ENCODE measurements at regions not wholly inside any gene's neighbourhood (a gene's known extent, or its start where the extent isn't known, plus 50 kb on each side); places are given as distances from the start of the nearest gene placed in this dataset.
"Not testable (repeated sequence)": the region's sequence is repeated elsewhere in the genome, so short reads cannot be mapped to it uniquely, and the experiment has no call there.

- no peak for DNase-seq
Observed at GRCh38 chr3:82382831-82383230, 621.4 kb upstream of the GBE1 start.

DNA sequence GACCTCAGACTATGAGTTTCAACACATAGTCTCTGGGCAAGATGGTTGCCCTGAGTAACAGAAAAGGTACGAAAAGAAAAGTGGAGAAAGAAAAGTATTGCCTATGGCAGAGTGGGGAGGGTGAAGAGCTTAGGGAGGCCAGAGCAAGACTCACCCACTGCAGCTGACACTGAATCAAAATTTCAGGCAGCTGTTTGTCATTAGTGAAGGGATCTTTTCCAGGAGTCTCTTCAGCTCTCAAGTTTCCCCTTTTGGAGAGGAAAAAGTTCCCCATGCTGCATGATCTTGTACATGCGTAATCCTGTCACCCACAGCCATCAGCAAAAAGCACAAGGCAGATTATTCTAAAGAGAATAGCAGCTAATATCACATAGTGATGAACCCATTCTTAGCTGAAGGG, 616.9 kb upstream of the GBE1 start:
- DNase-seq, result no peak

DNA sequence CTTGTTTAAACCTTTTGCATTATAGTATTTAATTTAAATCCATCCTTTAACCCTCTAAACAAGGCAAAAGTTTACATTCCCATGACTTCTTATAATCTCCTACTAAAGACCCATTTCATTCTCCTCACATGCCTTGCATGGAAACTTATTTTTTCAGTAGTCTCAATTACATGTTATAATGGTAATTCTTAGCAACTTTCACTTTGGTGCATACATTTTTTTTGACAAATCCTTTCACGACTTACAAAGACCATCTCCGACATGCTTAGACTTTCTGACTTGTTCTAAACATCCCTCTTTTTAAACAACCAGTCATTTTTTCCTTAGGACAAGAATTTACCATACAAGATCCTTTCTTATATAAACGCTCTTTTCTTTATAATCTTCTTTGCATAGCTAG, 615.4 kb upstream of the GBE1 start:
- no peak for DNase-seq

- DNase-seq, result not testable (repeated sequence)
Observed at GRCh38 chr3:82373833-82374232, 612.4 kb upstream of the GBE1 start.

- DNase-seq, result no peak
Observed at GRCh38 chr3:82364827-82365226, 603.4 kb upstream of the GBE1 start.

DNA sequence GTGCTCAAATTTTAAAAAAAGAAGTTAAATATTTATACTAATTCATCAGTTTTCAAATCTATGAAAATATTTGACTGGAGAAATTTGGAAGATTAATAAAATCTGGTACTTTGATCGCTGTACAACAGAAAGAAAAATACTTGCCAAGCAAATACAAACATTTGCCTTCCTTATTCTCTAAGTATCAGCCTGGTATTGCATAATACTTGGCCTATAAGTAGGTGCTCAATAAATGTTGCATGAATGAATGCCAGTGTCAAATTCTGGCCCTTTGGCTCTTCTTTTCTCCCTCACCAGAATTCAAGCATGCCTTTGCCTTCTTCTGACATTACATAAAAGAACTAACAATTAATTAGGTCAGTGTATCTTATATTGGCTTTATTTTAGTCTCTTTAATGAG, 601.7 kb upstream of the GBE1 start:
- no peak for DNase-seq

DNA sequence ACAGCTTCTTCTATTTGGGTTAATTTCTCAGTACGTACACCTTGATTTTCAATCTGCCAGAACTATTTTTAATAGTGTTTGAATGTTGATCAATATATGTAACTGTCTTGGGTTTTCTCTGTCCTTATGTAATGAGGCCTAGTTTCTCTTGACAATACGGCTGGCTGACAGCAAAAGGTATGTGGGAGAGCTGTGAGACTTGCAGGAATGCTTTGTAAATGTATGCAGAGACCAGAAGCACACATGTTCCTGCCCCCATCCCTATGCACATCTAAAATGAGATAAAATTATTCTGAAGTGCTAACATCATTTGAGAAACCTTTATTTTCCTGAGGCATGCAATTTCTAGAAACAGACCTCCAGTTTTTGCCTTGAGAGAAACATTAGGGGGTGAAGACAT, 593.8 kb upstream of the GBE1 start:
- no peak for DNase-seq

- no peak for DNase-seq
Observed at GRCh38 chr3:82354228-82354627, 592.8 kb upstream of the GBE1 start.

DNA sequence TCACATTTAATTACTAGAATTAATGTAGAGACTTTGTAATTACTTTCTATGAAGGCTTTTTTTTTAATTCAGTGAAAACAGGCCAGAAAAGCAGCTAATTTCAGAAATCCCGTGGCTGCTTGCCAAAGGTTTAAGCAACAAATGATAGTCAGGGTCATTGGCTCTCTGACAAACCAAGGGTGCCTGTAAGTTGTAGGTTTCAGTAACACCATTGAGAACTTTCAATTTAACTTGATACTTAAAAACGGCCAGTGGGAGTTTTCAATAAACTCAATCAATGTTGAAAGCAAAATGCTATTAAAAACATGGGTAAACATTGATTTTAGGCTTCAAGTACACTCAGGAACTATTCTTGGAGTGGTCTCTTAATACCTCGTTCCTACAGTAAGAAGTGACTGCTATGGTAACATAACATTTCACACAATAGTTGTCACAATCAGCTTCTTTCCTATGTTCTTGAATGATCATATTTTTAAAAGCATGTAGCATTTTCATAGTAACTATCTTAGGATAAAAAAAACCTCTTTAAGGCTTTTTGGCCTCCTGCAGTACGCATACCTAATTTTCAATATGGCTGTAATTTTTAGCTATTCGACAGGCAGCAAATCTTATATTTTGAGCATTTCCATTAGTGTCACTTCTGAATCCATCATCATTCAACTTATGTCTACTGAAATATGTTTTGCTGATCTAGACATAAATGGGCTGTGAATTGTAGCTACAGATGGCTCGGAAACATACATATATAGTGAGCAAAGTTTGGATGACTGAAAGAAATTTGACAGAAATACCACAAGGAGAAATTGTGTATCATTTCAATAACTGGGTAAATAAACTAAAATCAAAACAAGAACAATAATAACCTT, 592.1 kb upstream of the GBE1 start:
- no peak for DNase-seq

DNA sequence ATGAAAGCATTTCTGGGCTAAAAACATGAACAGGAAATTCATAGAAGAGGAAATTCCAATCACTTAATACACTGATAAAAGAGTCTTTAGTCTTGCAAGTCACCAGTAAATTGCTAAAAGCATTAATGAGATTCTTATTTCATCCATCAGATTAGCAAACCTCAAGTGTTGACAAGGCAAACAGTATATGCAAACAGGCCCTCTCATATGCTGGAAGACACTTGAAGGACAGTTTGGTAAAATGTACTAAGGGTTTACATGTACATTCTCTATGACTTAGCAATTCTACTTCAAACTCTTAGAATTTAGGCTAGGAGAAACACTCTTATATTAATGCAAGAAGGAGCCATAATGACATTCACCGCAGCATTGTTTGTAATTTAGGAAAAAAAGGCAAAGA, 586.1 kb upstream of the GBE1 start:
- no peak for DNase-seq

DNA sequence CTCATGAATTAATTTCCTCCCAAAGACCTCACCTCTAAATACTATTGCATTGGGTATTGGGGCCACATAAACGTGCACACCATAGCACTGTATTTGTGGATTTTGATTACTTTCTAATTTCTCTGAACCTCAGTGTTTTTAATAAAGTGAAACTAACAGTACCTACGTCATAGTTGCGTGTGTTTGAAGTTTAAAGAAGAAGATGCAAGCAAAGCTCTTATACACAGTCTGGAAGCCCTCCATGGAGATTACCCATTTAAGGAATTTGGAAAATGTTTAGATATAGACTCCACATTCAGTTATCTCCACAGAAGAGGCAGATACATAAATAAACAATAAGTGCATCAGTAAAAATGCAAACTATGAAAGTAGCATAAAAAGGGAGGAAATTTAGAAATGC, 581.1 kb upstream of the GBE1 start:
- DNase-seq, result no peak

DNA sequence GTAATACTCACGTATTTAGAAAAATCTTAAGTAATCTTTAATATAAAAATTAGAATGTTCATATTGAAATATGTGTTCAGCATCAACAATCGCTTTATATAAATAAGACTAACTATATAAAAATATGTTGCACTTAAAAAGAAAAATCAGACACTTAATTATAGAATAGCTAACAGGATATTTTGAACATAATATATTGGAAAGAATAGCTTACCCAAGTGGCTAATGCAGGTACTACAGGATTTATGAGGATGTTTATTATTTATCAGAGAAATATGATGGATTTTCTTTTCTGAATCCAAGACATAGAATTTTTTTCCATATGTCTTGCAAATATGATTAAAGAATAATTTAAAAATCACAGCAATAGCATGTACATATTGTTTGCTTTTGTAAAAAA, 567.9 kb upstream of the GBE1 start:
- DNase-seq, result no peak

DNA sequence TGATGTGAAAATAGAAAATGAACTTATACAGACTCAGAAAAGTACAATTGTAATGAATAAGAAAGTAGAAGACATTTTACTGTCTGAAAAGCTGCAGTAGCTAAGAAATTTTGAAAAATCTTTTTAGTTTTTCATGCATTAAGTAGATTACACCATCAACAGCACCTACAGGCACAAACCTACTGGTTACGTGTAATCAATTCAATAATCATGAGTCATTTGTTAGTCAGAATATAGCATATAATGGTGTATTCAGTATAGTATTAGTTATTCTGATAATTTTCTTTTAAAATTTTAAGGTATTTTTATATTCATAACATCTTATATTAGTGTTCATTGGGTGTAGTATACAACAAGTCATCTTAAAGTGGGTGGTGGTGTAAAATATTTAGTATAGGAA, 550.5 kb upstream of the GBE1 start:
- no peak for DNase-seq

GRCh38 chr3:82308755-82309154, 547.3 kb upstream of the GBE1 start:
- DNase-seq, result no peak

- DNase-seq, result no peak
Observed at GRCh38 chr3:82306189-82306588, 544.7 kb upstream of the GBE1 start.

DNA sequence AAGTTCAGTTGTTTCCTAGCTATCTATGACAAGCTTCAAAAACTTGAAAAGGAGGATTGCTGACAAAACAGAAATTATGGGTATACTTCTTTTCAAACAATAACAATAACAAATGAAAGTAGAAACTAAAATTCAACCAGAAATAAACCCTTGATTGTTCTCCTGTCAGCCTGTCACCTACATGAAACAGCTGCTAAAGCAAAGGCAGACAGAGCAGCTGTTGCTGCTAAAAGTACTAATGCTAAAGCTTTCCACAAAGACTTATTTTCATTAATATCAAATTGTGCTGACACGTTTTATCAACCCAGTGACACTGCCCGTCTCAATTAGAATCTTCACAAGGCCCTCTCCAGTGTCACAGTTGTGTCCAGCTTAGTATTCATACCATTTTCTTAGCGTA, 533.2 kb upstream of the GBE1 start:
- no peak for DNase-seq

DNA sequence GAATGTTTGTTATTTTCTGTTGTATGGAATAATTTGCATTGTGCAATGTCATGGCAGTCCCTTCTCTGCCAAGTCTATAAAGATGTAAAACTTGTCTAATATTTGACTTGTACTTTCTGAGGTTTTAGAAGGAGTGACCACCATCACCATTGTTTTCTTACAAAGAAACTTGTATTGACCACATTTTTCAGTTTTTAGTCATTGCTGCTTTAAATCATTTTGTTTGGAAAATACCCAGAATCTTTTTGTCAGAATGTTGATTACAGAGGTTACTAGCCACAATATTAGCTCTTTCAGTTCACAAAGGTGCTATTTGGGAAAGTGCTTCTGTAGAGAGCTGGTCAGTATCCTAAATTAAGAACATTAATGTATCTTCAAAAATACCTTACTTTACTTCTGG, 532.4 kb upstream of the GBE1 start:
- DNase-seq, result no peak

DNA sequence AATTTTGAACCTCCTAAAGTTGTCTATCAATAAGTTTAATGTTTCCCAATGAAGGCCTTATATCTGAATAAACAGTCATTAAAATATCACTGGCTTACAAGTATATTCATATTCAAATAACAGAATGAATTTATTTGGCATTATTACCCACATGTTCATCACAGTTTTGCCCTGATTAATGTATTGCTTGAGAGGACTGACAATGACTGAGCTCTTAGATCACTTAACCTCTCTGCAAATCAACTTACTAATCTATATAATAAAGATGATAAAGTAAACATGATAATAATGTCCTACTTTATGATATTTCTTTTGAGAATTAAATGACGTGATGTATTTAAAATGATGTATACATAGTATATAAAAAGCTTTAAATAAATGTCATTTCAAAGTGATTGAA, 532.0 kb upstream of the GBE1 start:
- DNase-seq, result no peak

DNA sequence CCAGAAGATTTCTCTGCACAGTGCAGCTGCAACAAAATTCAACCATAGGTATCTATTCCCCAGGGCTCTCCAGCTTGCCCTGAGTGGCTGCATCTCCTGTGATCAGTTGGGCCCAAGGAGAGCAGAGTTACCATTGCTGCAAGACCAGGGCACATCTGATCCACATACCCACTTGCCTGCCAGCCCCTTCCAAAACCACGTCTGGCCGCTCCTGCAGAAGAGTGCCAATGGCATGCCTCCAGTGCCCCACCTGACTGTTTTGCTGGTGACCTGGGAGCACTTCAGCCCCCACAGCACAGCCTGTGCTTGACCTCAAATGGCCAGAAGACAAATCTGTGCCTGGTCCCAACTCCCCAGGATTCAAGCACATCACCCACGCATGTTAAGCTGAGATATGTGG, 526.1 kb upstream of the GBE1 start:
- no peak for DNase-seq

DNA sequence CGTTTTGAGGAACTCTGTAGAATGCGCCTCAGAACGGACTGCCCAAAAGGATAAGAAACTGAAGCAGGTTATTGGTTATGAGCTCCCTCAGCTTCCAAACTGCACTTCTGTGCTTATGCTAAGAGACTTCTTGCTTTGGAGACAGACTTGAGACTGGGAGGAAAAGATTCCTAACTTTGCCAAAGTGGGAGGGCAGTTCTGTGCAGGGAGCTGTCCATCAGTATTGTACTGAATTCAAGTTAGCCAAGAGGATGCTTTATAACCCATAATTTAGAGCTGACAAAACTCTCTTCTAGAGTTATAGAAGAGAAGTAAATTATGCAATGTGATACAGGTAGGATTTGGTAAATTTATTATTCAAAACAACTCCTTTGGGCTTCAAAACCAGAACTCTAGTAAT, 519.8 kb upstream of the GBE1 start:
- DNase-seq, result no peak

DNA sequence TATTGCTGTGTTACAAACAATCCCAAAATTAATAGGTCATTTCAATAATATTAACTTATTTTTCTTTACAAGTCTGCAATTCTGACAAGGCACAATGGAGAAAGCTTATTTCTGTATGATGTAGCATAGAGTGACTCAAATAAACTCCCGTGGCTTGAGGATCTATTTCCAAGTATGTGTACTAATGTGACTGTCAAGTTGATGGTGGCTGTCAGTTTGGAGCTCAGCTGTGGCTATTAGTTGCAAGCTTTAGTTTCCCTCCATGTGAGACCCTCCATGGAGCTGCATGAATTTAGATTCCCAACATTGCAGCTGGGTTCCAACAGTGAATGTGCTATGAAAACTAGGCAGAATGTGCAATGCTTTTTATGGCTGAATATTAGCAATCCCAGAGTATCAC, 515.5 kb upstream of the GBE1 start:
- DNase-seq, result no peak

DNA sequence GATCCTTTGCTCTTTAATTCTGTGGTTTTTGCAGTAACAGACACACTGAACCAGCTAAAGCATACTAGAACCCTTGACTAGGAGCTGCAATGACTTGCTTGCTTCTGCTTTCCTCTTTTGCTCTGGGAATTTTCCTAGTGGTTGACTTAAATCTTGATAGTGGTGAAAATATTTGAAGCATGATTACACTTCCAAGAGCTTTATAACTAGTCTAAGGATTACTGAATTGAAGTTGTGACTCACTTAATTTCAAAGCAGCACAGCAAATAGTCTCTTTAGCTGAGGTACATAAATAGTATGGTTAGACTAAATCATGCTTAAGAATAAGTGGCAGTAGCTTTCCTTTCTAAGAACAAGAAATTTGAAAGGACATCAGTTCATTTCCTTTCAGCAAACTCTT, 513.5 kb upstream of the GBE1 start:
- no peak for DNase-seq

- DNase-seq, result no peak
Observed at GRCh38 chr3:82265747-82266146, 504.3 kb upstream of the GBE1 start.

DNA sequence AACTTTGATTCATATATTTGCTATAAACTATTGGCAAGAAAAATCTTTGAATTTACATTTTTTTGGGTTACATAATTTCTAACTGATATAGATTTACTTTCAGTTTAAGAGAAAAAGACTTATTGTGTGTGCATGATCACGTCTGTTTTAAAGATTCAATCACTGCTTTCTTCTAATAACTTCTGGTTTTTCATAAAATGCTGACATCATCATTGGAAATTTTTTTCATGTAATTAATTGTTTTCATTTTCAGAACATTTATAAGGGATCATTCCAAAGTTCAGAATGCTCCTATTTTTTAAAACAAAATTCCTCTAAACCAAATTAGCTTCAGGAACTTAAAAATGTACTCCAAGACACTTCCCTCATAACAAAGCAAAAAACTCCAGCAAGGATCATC, 500.7 kb upstream of the GBE1 start:
- no peak for DNase-seq

GRCh38 chr3:82261637-82262036, 500.2 kb upstream of the GBE1 start:
- no peak for DNase-seq
